Right atrium auricular region (tissue), 2 donors: ENCODE measurements at regions not wholly inside any gene's neighbourhood (a gene's known extent, or its start where the extent isn't known, plus 50 kb on each side); places are given as distances from the start of the nearest gene placed in this dataset.

Source experiments
- DNase-seq: peaks from one replicate; pipeline ENCODE4 v3.0.0-alpha.2; 2019; ENCODE audit warnings: low spot score
- H3K27ac ChIP-seq, 2 donors: fragments of 200-600 bp; sonication (generic); 1 replicate in 1 of 2; 2 replicates in 1 of 2; pipeline ENCODE4 v1.5.1; 2016 to 2019
- H3K27me3 ChIP-seq, 2 donors: fragments of 200-600 bp; sonication (generic); one replicate each; pipeline versions ENCODE4 v1.5.1 to v1.6.0; 2017 to 2019
- H3K36me3 ChIP-seq: fragments of 200-600 bp; sonication (generic); one replicate; pipeline ENCODE4 v1.5.1; 2016
- H3K4me1 ChIP-seq, 2 donors: fragments of 200-600 bp; sonication (generic); one replicate each; pipeline versions ENCODE4 v1.5.1 to v1.6.0; 2017 to 2019
- H3K4me3 ChIP-seq, 2 donors: fragments of 200-600 bp; sonication (generic); 1 replicate in 1 of 2; 2 replicates in 1 of 2; pipeline ENCODE4 v1.5.1; 2017 to 2019; ENCODE audit warnings: mild to moderate bottlenecking in 1 of 2, moderate library complexity in 1 of 2
- H3K9me3 ChIP-seq, 2 donors: fragments of 200-600 bp; sonication (generic); one replicate each; pipeline ENCODE4 v1.5.1; 2019
- CTCF ChIP-seq, 2 donors: fragments of 200-600 bp; sonication (generic); IDR thresholded peaks; one replicate each; pipeline ENCODE4 v1.5.1; 2019; ENCODE audit warnings: antibody characterized with exemption in 2 of 2

GRCh38 chr22:22050141-22050775 lies 67.7 kb upstream of the TOP3B start:
- H3K4me1 ChIP-seq, result no peaks in the 10 kb centered on the region
- no peak for DNase-seq
- no peak for TF ChIP-seq CTCF (IDR thresholded peaks at IDR 0.05)

GRCh38 chr22:22049684-22050083 lies 67.1 kb upstream of the TOP3B start:
- no peaks in the 10 kb centered on the region for H3K27me3 ChIP-seq
- TF ChIP-seq CTCF (IDR thresholded peaks at IDR 0.05), result no peak

More at GRCh38 chr22:22050141-22050775, 67.7 kb upstream of the TOP3B start:
- no peaks in the 10 kb centered on the region for H3K9me3 ChIP-seq
- H3K27ac ChIP-seq, result no peak overlapping the region
- no peak overlapping the region for H3K4me3 ChIP-seq
- H3K36me3 ChIP-seq, result no peaks in the 10 kb centered on the region
- no peaks in the 10 kb centered on the region for H3K27me3 ChIP-seq

GRCh38 chr22:22048981-22049531 lies 66.5 kb upstream of the TOP3B start:
- Histone ChIP-seq H3K4me1 (no peaks in the 10 kb centered on the region), H3K4me3 (no peak overlapping the region), H3K27ac (no peak overlapping the region), H3K27me3 (no peaks in the 10 kb centered on the region), H3K9me3 (no peaks in the 10 kb centered on the region), H3K36me3 (no peaks in the 10 kb centered on the region)
- no peak for TF ChIP-seq CTCF (IDR thresholded peaks at IDR 0.05)
- DNase-seq, result no peak

More at GRCh38 chr22:22049684-22050083, 67.1 kb upstream of the TOP3B start:
- Histone ChIP-seq H3K36me3 (no peaks in the 10 kb centered on the region), H3K9me3 (no peaks in the 10 kb centered on the region), H3K4me1 (no peaks in the 10 kb centered on the region), H3K27ac (no peak overlapping the region), H3K4me3 (no peak overlapping the region)
- no peak for DNase-seq

GRCh38 chr22:22048318-22048942 lies 65.8 kb upstream of the TOP3B start:
- DNase-seq, result no peak
- H3K27me3 ChIP-seq, result no peaks in the 10 kb centered on the region
- no peak overlapping the region for H3K27ac ChIP-seq
- H3K36me3 ChIP-seq, result no peaks in the 10 kb centered on the region
- H3K9me3 ChIP-seq, result no peaks in the 10 kb centered on the region
- no peaks in the 10 kb centered on the region for H3K4me1 ChIP-seq
- TF ChIP-seq CTCF (IDR thresholded peaks at IDR 0.05), result no peak
- H3K4me3 ChIP-seq, result no peak overlapping the region

- DNase-seq, result no peak
These were observed 65.2 kb upstream of the TOP3B start for GRCh38 chr22:22047776-22048175.

More at GRCh38 chr22:22047776-22048175, 65.2 kb upstream of the TOP3B start:
- Histone ChIP-seq H3K9me3 (no peaks in the 10 kb centered on the region), H3K27ac (no peak overlapping the region), H3K27me3 (no peaks in the 10 kb centered on the region), H3K4me3 (no peak overlapping the region), H3K4me1 (no peaks in the 10 kb centered on the region), H3K36me3 (no peaks in the 10 kb centered on the region)
- TF ChIP-seq CTCF (IDR thresholded peaks at IDR 0.05), result no peak
